Esophagus squamous epithelium (tissue), 5 donors: ENCODE measurements at regions not wholly inside any gene's neighbourhood (a gene's known extent, or its start where the extent isn't known, plus 50 kb on each side); places are given as distances from the start of the nearest gene placed in this dataset.

Experiments used
- DNase-seq: peaks from one replicate; lab custom pipeline; 2025; lab: John Stamatoyannopoulos, UW
- H3K27ac ChIP-seq, 4 donors: fragments of 200-600 bp; sonication (generic); one replicate each; pipeline ENCODE4 v1.5.1; 2016 to 2019; ENCODE audit warnings: mild to moderate bottlenecking in 1 of 4
- H3K27me3 ChIP-seq, 4 donors: fragments of 200-600 bp; sonication (generic); 1 replicate in 3 of 4; 2 replicates in 1 of 4; pipeline versions ENCODE4 v1.5.1 to v1.6.0; 2017 to 2021; ENCODE audit warnings: antibody characterized with exemption in 1 of 4
- H3K36me3 ChIP-seq, 3 donors: fragments of 200-600 bp; sonication (generic); one replicate each; pipeline ENCODE4 v1.5.1; 2016 to 2019
- H3K4me1 ChIP-seq, 3 donors: fragments of 200-600 bp; sonication (generic); one replicate each; pipeline ENCODE4 v1.5.1; 2017 to 2019
- H3K4me3 ChIP-seq, 4 donors: fragments of 200-600 bp; sonication (generic); 1 replicate in 3 of 4; 2 replicates in 1 of 4; pipeline ENCODE4 v1.5.1; 2016 to 2019; ENCODE audit warnings: mild to moderate bottlenecking in 2 of 4, moderate library complexity in 1 of 4
- H3K9me3 ChIP-seq, 3 donors: fragments of 200-600 bp; sonication (generic); one replicate each; pipeline ENCODE4 v1.5.1; 2016 to 2019
- CTCF ChIP-seq, 6 experiments: fragments of 450-650 bp in 4 of 6; fragments of 200-600 bp in 2 of 6; sonication (generic) in 2 of 6; IDR thresholded peaks; one replicate each; pipeline ENCODE4 v1.5.1; 2016 to 2019; ENCODE audit warnings: antibody characterized with exemption in 6 of 6, mild to moderate bottlenecking in 4 of 6, moderate library complexity in 4 of 6
- POLR2A ChIP-seq, 4 donors: fragments of 450-650 bp; IDR thresholded peaks; one replicate each; pipeline ENCODE4 v1.6.1; 2017; ENCODE audit warnings: antibody characterized with exemption in 4 of 4, mild to moderate bottlenecking in 4 of 4, moderate library complexity in 3 of 4
- WGBS, 2 donors: methylation state at CpG; one replicate each; pipeline ENCODE4 v1.1.5; 2018; 5-methylcytosine and 5-hydroxymethylcytosine counted together
- intact Hi-C: fragments of 100-400 bp; cut with DNase I; formaldehyde crosslinking; loops from one replicate; pipeline ENCODE4 v1.15.0; 2022
- donor health status: DM: yes; HTN: yes; CAD: no.

GRCh38 chr20:53741726-53742028 lies 148.0 kb upstream of the ZNF217 start:
- H3K27ac ChIP-seq, result no peak overlapping the region
- no peaks in the 10 kb centered on the region for H3K9me3 ChIP-seq
- no peak overlapping the region for H3K4me3 ChIP-seq
- intact Hi-C loops, result no loop called here
- TF ChIP-seq CTCF (IDR thresholded peaks at IDR 0.05) (no peak), POLR2A (IDR thresholded peaks at IDR 0.05) (no peak)
- H3K27me3 ChIP-seq, result no peaks in the 10 kb centered on the region
- no peaks in the 10 kb centered on the region for H3K36me3 ChIP-seq
- H3K4me1 ChIP-seq, result peaks cover 13 to 49% (median 14%) of the 10 kb centered on the region in 3 donors
- 93 to 98% methylated on average over 3 of the region's 3 CpGs for WGBS, 2 donors
- no peak for DNase-seq

- TF ChIP-seq CTCF (IDR thresholded peaks at IDR 0.05) (no peak), POLR2A (IDR thresholded peaks at IDR 0.05) (peak in 1 of 4 donors; percentile 29)
- Histone ChIP-seq H3K36me3 (no peaks in the 10 kb centered on the region), H3K9me3 (no peaks in the 10 kb centered on the region), H3K27me3 (no peaks in the 10 kb centered on the region), H3K27ac (peak overlapping the region; percentile 75 to 81 (median 78)), H3K4me1 (peaks cover 20 to 65% (median 29%) of the 10 kb centered on the region in 3 donors), H3K4me3 (peak overlapping the region in 3 of 4 donors; percentile 8 to 45 (median 25))
- 23 to 38% methylated on average over 16 of the region's 16 CpGs for WGBS, 2 donors
- DNase-seq, result no peak
- intact Hi-C loops, result no loop called here
These were observed 146.5 kb upstream of the ZNF217 start for GRCh38 chr20:53739799-53740785.

GRCh38 chr20:53738945-53739798 lies 145.5 kb upstream of the ZNF217 start:
- intact Hi-C loops, result no loop called here
- no peaks in the 10 kb centered on the region for H3K36me3 ChIP-seq
- H3K4me3 ChIP-seq, result peak overlapping the region in 3 of 4 donors; percentile 12 to 45 (median 13)
- peaks cover 20 to 67% (median 30%) of the 10 kb centered on the region in 3 donors for H3K4me1 ChIP-seq
- H3K9me3 ChIP-seq, result no peaks in the 10 kb centered on the region
- TF ChIP-seq CTCF (IDR thresholded peaks at IDR 0.05), result no peak
- no peak for TF ChIP-seq POLR2A (IDR thresholded peaks at IDR 0.05)
- no peak for DNase-seq
- 42 to 51% methylated on average over 11 of the region's 11 CpGs for WGBS, 2 donors
- no peaks in the 10 kb centered on the region for H3K27me3 ChIP-seq
- peak overlapping the region; percentile 75 to 81 (median 78) for H3K27ac ChIP-seq

GRCh38 chr20:53738039-53738944 lies 144.7 kb upstream of the ZNF217 start:
- TF ChIP-seq POLR2A (IDR thresholded peaks at IDR 0.05), result peak in 1 of 4 donors; percentile 59
- no peak for TF ChIP-seq CTCF (IDR thresholded peaks at IDR 0.05)
- H3K27me3 ChIP-seq, result no peaks in the 10 kb centered on the region
- peaks cover 20 to 67% (median 30%) of the 10 kb centered on the region in 3 donors for H3K4me1 ChIP-seq
- no peaks in the 10 kb centered on the region for H3K36me3 ChIP-seq
- H3K27ac ChIP-seq, result peak overlapping the region; percentile 75 to 81 (median 78)
- H3K9me3 ChIP-seq, result no peaks in the 10 kb centered on the region
- DNase-seq, result no peak
- intact Hi-C loops, result no loop called here
- WGBS, 2 donors, result 43 to 55% methylated on average over 23 to 26 of the region's 26 CpGs
- peak overlapping the region in 3 of 4 donors; percentile 12 to 22 (median 13) for H3K4me3 ChIP-seq
